Stimulated activated CD8-positive, alpha-beta memory T cell treated with anti-CD3 and anti-CD28 coated beads, Interleukin-7, amount 100 ng/mL, for 4 hours (primary cell): ENCODE measurements at regions not wholly inside any gene's neighbourhood (a gene's known extent, or its start where the extent isn't known, plus 50 kb on each side); places are given as distances from the start of the nearest gene placed in this dataset.
"Not testable (repeated sequence)": the region's sequence is repeated elsewhere in the genome, so short reads cannot be mapped to it uniquely, and the experiment has no call there.

ENCODE experiments used
- DNase-seq, 2 donors: peaks; one replicate each; pipeline ENCODE4 v3.0.0-alpha.2; 2020; ENCODE audit warnings: low read depth in 2 of 2

GRCh38 chr1:101123904-101124303 is 98.3 kb upstream of the DPH5 start:
- not testable (repeated sequence) for DNase-seq

GRCh38 chr1:101122452-101123166 is 97.0 kb upstream of the DPH5 start:
- no peak for DNase-seq

GRCh38 chr1:101121975-101122374 is 96.4 kb upstream of the DPH5 start:
- no peak for DNase-seq

- no peak for DNase-seq
These were observed 95.9 kb upstream of the DPH5 start for GRCh38 chr1:101121504-101121903.

GRCh38 chr1:101120868-101121267 is 95.3 kb upstream of the DPH5 start:
- no peak for DNase-seq

- DNase-seq: no peak
These were observed 93.7 kb upstream of the DPH5 start for GRCh38 chr1:101119289-101119688.

- no peak for DNase-seq
These were observed 90.4 kb upstream of the DPH5 start for GRCh38 chr1:101116006-101116405.

- DNase-seq: no peak
These were observed 89.5 kb upstream of the DPH5 start for GRCh38 chr1:101115112-101115511.

- DNase-seq: not testable (repeated sequence)
These were observed 88.5 kb upstream of the DPH5 start for GRCh38 chr1:101114128-101114527.

- peak; percentile 48 to 59 for DNase-seq
These were observed 86.6 kb upstream of the DPH5 start for GRCh38 chr1:101112051-101112780.

GRCh38 chr1:101111461-101111860 is 85.9 kb upstream of the DPH5 start:
- DNase-seq: no peak

GRCh38 chr1:101109791-101110190 is 84.2 kb upstream of the DPH5 start:
- DNase-seq: no peak

- peak in 1 of 2 donors; percentile 8 for DNase-seq
These were observed 82.5 kb upstream of the DPH5 start for GRCh38 chr1:101108111-101108500.

- DNase-seq: no peak
These were observed 82.0 kb upstream of the DPH5 start for GRCh38 chr1:101107496-101108110.

- no peak for DNase-seq
These were observed 80.3 kb upstream of the DPH5 start for GRCh38 chr1:101105877-101106276.

GRCh38 chr1:101102426-101103156 is 77.0 kb upstream of the DPH5 start:
- no peak for DNase-seq

- DNase-seq: no peak
These were observed 75.8 kb upstream of the DPH5 start for GRCh38 chr1:101101360-101101759.

- no peak for DNase-seq
These were observed 75.1 kb upstream of the DPH5 start for GRCh38 chr1:101100674-101101073.

GRCh38 chr1:101098907-101099306 is 73.3 kb upstream of the DPH5 start:
- no peak for DNase-seq

- no peak for DNase-seq
These were observed 72.7 kb upstream of the DPH5 start for GRCh38 chr1:101098327-101098726.

- no peak for DNase-seq
These were observed 64.2 kb upstream of the DPH5 start for GRCh38 chr1:101089613-101090338.

- DNase-seq: no peak
These were observed 62.8 kb upstream of the DPH5 start for GRCh38 chr1:101088431-101088830.
